Tibial artery (tissue), 4 donors: ENCODE measurements at regions not wholly inside any gene's neighbourhood (a gene's known extent, or its start where the extent isn't known, plus 50 kb on each side); places are given as distances from the start of the nearest gene placed in this dataset.

ENCODE experiments used
- DNase-seq, 2 donors: peaks; one replicate each; pipeline ENCODE4 v3.0.0-alpha.2; 2019
- H3K27ac ChIP-seq, 2 donors: fragments of 200-600 bp; sonication (generic) in 1 of 2; 1 replicate in 1 of 2; 2 replicates in 1 of 2; pipeline ENCODE4 v1.5.1; 2018 to 2019; ENCODE audit warnings: mild to moderate bottlenecking in 1 of 2
- H3K27me3 ChIP-seq, 2 donors: fragments of 200-600 bp; sonication (generic) in 1 of 2; one replicate each; pipeline versions ENCODE4 v1.5.1 to v1.6.0; 2016 to 2019
- H3K36me3 ChIP-seq, 3 donors: fragments of 200-600 bp; sonication (generic) in 2 of 3; one replicate each; pipeline ENCODE4 v1.5.1; 2016 to 2019; ENCODE audit warnings: mild to moderate bottlenecking in 2 of 3
- H3K4me1 ChIP-seq, 4 donors: fragments of 200-600 bp; sonication (generic) in 2 of 4; 1 replicate in 3 of 4; 2 replicates in 1 of 4; pipeline ENCODE4 v1.5.1; 2016 to 2019
- H3K4me3 ChIP-seq, 2 donors: fragments of 200-600 bp; sonication (generic) in 1 of 2; 1 replicate in 1 of 2; 2 replicates in 1 of 2; pipeline ENCODE4 v1.5.1; 2018 to 2019; ENCODE audit warnings: mild to moderate bottlenecking in 2 of 2
- H3K9me3 ChIP-seq, 3 donors: fragments of 200-600 bp; sonication (generic) in 1 of 3; one replicate each; pipeline ENCODE4 v1.5.1; 2016 to 2019
- intact Hi-C: fragments of 100-400 bp; cut with DNase I; formaldehyde crosslinking; loops from one replicate; pipeline ENCODE4 v1.15.0; 2023; ENCODE audit warnings: low total_unique reads
- TF ChIP-seq, protein P1 (sequence below), 2 experiments: fragments of 200-600 bp in 1 of 2; fragments of 450-650 bp in 1 of 2; IDR thresholded peaks; one replicate each; pipeline ENCODE4 v1.5.1; 2017 to 2019; ENCODE audit warnings: antibody characterized with exemption in 2 of 2, mild to moderate bottlenecking in 1 of 2, moderate library complexity in 1 of 2

DNA sequence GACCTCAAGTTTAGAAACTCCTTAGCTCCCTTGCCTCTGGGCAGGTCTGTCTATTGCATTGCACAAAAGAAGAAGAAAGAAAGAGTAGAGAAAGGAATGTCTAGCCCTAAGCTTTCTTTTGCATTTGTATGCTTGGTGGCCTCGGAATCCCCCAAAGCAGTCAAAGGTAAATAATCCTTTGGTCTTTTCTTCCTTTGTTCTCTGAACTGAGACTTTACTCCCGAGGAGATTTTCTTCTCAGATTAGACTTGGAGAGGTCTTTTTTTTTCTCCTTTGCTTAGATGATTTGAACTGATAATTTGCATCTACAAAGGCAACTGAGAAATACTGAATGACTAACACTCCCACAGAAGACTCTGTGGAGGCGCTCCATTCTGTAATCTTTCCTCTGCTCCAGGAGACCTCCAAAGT lies 93.2 kb downstream of the AKR1D1 start:
- intact Hi-C loops, result no loop called here
- no peaks in the 10 kb centered on the region for H3K4me1 ChIP-seq
- peaks cover 0 to 12% (median 7%) of the 10 kb centered on the region in 3 donors for H3K9me3 ChIP-seq
- DNase-seq, result no peak
- H3K4me3 ChIP-seq, result no peak overlapping the region
- TF ChIP-seq, protein P1, sequence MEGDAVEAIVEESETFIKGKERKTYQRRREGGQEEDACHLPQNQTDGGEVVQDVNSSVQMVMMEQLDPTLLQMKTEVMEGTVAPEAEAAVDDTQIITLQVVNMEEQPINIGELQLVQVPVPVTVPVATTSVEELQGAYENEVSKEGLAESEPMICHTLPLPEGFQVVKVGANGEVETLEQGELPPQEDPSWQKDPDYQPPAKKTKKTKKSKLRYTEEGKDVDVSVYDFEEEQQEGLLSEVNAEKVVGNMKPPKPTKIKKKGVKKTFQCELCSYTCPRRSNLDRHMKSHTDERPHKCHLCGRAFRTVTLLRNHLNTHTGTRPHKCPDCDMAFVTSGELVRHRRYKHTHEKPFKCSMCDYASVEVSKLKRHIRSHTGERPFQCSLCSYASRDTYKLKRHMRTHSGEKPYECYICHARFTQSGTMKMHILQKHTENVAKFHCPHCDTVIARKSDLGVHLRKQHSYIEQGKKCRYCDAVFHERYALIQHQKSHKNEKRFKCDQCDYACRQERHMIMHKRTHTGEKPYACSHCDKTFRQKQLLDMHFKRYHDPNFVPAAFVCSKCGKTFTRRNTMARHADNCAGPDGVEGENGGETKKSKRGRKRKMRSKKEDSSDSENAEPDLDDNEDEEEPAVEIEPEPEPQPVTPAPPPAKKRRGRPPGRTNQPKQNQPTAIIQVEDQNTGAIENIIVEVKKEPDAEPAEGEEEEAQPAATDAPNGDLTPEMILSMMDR (IDR thresholded peaks at IDR 0.05), result no peak
- H3K27ac ChIP-seq, result no peak overlapping the region
- H3K36me3 ChIP-seq, result no peaks in the 10 kb centered on the region
- no peaks in the 10 kb centered on the region for H3K27me3 ChIP-seq

DNA sequence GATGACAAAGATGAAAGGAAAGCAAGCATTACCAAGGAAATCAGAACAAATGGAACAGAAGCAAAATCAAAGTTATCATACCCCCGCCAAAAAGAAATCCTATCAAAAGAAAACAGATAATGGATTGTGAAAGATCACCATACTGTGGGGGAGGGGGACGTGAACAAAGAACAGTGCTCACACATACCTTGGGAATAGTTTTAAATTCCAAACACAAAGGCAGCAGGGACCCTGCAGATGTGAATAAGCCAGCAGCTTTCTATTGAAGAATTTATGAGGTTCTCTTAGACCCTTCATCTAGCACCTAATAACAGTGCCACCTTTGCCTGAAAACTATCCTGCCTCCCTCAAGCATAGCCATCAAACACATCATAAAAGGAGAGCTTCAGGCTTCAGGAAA lies 94.0 kb downstream of the AKR1D1 start:
- H3K4me1 ChIP-seq, result no peaks in the 10 kb centered on the region
- TF ChIP-seq, protein P1 (IDR thresholded peaks at IDR 0.05), result no peak
- H3K4me3 ChIP-seq, result no peak overlapping the region
- no peaks in the 10 kb centered on the region for H3K36me3 ChIP-seq
- peaks cover 0 to 6% (median 0%) of the 10 kb centered on the region in 3 donors for H3K9me3 ChIP-seq
- H3K27me3 ChIP-seq, result no peaks in the 10 kb centered on the region
- intact Hi-C loops, result no loop called here
- no peak overlapping the region for H3K27ac ChIP-seq
- no peak for DNase-seq

DNA sequence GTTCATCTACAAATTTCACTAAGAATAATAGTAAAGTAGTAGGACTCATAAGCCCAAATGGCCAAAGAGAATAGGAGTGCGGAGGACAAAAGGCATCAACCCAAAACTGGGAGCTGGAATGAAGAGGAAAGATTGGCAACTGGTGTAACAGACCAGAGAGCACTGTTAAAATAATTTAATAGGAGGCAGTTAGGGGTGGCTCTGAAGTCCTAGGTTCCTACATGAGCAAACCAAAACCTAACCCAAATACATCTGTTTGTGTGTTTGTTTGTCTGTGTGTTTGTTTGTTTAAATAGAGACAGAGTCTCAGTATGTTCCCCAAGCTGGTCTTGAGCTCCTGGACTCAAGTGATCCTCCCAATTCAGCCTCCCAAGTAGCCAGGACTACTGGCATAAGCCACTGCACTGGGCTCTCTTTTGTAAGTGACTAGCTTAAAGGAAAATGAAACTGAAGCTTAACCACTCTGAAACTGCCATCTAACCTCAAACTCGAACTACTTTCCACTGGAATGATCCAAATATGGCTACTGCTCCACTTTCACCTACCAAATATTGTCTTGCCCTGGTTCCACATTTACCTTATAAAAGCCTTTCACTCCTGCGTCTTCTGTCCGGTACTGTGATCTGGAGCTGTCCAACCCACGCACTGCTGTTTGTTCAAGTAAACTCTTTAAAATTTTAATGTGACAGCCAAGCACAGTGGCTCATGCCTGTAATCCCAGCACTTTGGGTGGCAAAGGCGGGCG lies 94.9 kb downstream of the AKR1D1 start:
- Histone ChIP-seq H3K27me3 (no peaks in the 10 kb centered on the region), H3K9me3 (no peaks in the 10 kb centered on the region), H3K36me3 (no peaks in the 10 kb centered on the region), H3K4me1 (no peaks in the 10 kb centered on the region), H3K4me3 (no peak overlapping the region), H3K27ac (no peak overlapping the region)
- TF ChIP-seq, protein P1 (IDR thresholded peaks at IDR 0.05), result no peak
- DNase-seq, result no peak
- intact Hi-C loops, result no loop called here

DNA sequence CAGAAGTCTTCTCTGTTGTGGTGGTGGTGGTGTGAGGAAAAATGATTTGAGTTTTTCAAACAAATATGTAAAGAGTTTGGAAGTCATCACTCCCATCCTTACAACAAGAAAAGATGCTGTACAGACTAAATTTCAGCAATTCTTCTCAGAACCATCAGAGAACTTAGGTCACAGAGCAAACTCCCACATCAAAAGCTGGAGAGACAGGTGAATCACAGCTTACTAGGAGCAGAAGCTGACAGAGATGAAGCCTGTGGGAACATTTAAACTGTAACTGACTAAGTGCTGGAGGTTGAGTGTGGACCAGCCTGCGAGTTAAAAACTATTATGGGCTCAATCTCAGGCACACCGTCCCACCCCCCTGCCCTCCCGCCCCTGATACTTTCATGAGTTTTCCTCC lies 97.3 kb downstream of the AKR1D1 start:
- TF ChIP-seq, protein P1 (IDR thresholded peaks at IDR 0.05), result no peak
- intact Hi-C loops, result no loop called here
- H3K4me1 ChIP-seq, result no peaks in the 10 kb centered on the region
- no peaks in the 10 kb centered on the region for H3K36me3 ChIP-seq
- H3K27ac ChIP-seq, result no peak overlapping the region
- H3K9me3 ChIP-seq, result no peaks in the 10 kb centered on the region
- no peak for DNase-seq
- H3K27me3 ChIP-seq, result no peaks in the 10 kb centered on the region
- H3K4me3 ChIP-seq, result no peak overlapping the region

DNA sequence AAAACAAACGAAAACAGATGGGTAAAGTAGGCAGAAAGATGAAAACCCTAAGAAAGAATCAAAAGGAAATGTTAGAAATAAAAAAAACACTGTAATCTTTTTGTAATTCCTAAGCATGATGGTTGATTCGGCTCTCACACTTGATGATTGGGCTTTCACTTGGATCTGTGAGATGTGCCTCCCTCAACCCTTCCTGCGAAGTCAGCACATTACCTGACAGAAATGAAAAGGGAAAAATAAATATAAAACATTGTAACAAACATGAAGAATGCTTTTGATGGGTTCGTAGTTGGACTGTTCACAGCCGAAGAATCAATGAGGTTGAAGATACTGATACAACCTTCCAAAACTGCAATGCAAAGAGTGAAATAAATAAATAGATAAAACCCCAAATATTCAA lies 99.8 kb downstream of the AKR1D1 start:
- intact Hi-C loops, result no loop called here
- no peaks in the 10 kb centered on the region for H3K36me3 ChIP-seq
- TF ChIP-seq, protein P1 (IDR thresholded peaks at IDR 0.05), result no peak

More for the DNA sequence above, 99.8 kb downstream of the AKR1D1 start:
- Histone ChIP-seq H3K4me1 (no peaks in the 10 kb centered on the region), H3K27ac (no peak overlapping the region), H3K27me3 (no peaks in the 10 kb centered on the region), H3K9me3 (no peaks in the 10 kb centered on the region), H3K4me3 (no peak overlapping the region)
- DNase-seq, result no peak
